ENCODE measurements at regions not wholly inside any gene's neighbourhood (a gene's known extent, or its start where the extent isn't known, plus 50 kb on each side); places are given as distances from the start of the nearest gene placed in this dataset.

DNA sequence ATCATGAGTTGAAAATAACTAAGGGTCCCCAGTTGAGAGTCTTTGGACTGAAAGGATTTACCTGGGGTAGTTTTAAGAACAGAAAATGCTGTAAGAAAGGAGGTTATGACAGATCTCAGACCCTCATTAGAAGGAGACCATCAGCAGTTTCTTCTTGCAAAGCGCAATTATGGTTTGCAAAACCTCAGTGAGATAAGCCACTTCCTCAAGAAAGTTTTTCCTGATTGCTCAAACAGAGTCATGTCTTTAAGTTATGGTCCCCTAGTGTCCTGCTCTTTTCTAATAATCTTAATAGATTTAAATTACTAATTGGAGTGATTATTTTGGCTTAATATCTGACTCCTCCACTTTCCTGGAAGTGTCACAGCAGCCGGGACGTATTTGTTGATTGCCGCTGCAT lies 293.2 kb upstream of the KLF4 start (continued):
- TF ChIP-seq, protein P1, sequence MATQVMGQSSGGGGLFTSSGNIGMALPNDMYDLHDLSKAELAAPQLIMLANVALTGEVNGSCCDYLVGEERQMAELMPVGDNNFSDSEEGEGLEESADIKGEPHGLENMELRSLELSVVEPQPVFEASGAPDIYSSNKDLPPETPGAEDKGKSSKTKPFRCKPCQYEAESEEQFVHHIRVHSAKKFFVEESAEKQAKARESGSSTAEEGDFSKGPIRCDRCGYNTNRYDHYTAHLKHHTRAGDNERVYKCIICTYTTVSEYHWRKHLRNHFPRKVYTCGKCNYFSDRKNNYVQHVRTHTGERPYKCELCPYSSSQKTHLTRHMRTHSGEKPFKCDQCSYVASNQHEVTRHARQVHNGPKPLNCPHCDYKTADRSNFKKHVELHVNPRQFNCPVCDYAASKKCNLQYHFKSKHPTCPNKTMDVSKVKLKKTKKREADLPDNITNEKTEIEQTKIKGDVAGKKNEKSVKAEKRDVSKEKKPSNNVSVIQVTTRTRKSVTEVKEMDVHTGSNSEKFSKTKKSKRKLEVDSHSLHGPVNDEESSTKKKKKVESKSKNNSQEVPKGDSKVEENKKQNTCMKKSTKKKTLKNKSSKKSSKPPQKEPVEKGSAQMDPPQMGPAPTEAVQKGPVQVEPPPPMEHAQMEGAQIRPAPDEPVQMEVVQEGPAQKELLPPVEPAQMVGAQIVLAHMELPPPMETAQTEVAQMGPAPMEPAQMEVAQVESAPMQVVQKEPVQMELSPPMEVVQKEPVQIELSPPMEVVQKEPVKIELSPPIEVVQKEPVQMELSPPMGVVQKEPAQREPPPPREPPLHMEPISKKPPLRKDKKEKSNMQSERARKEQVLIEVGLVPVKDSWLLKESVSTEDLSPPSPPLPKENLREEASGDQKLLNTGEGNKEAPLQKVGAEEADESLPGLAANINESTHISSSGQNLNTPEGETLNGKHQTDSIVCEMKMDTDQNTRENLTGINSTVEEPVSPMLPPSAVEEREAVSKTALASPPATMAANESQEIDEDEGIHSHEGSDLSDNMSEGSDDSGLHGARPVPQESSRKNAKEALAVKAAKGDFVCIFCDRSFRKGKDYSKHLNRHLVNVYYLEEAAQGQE (IDR thresholded peaks at IDR 0.05; ENCODE audit: unreplicated experiment) = no peak
- no peak for TF ChIP-seq JUNB (IDR thresholded peaks at IDR 0.05; ENCODE audit: unreplicated experiment)
- TF ChIP-seq CTCF (conservative IDR thresholded peaks at IDR 0.05; ENCODE audit: low read depth in 2 of 2) = no peak
- TF ChIP-seq NANOG (IDR thresholded peaks at IDR 0.05; ENCODE audit: borderline replicate concordance) = no peak
- no peak for TF ChIP-seq EZH2phosphoT487 (IDR thresholded peaks at IDR 0.05; ENCODE audit: unreplicated experiment)

DNA sequence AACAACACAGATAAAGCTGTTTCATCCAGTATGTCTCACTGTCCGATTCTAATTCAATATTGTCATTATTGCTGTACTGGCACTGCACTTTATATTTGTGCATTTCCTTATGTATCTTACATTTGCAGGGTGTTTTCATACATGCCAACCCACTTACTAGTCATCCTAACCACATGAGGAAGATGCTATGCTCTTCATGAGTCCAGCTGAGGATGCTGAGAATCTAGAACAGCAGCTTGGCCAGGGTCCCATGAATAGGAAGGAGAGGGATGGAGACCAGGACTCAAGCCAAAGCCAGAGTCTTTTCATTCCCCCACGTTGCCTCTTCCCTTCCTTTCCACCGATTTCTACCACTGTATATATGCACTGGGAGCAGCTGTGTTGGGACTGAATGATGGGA lies 292.8 kb upstream of the KLF4 start:
- Mint-ChIP-seq H3K9me3 (no peaks in the 10 kb centered on the region; the same call in 2 of the 3 replicates), H3K4me3 (no peak overlapping the region), H3K4me1 (peaks cover 3% of the 10 kb centered on the region; the same call in 2 of the 3 replicates), H3K27ac (no peak overlapping the region), H3K36me3 (ENCODE audit: low read depth) (no peaks in the 10 kb centered on the region), H3K27me3 (ENCODE audit: insufficient read depth, low read depth, poor library complexity) (peaks cover 4% of the 10 kb centered on the region)
- DNase-seq (ENCODE audit: low spot score) (no peak), ATAC-seq (no peak)
- H3F3A ChIP-seq (replicated peaks; ENCODE audit: low read depth) = no peaks in the 10 kb centered on the region
- no peak overlapping the region for H3K27ac ChIP-seq (ENCODE audit: low read depth)
- no peaks in the 10 kb centered on the region for H3K79me2 ChIP-seq (replicated peaks; ENCODE audit: insufficient read depth)
- H3K4me1 ChIP-seq (ENCODE audit: insufficient read depth) = peaks cover 9% of the 10 kb centered on the region; the same call in 1 of the 2 replicates
- H2AFZ ChIP-seq = peak overlapping the region; percentile 48; the same call in 1 of the 2 replicates
- no peaks in the 10 kb centered on the region for H3K36me3 ChIP-seq (ENCODE audit: insufficient read depth)
- no peak overlapping the region for H3K4me2 ChIP-seq
- no peaks in the 10 kb centered on the region for H4K20me1 ChIP-seq (replicated peaks; ENCODE audit: insufficient read depth)
- no peaks in the 10 kb centered on the region for H3K9me2 ChIP-seq (ENCODE audit: insufficient read depth)
- no peaks in the 10 kb centered on the region for H3K27me3 ChIP-seq (ENCODE audit: insufficient read depth)
- H3K4me3 ChIP-seq = no peak overlapping the region
- TF ChIP-seq ZNF331 (CRISPR knock-in tag; IDR thresholded peaks at IDR 0.05; ENCODE audit: low read depth) = no peak
- TF ChIP-seq, protein P1 (IDR thresholded peaks at IDR 0.05; ENCODE audit: unreplicated experiment) = no peak
- no peak for TF ChIP-seq JUNB (IDR thresholded peaks at IDR 0.05; ENCODE audit: unreplicated experiment)
- no peak for TF ChIP-seq EZH2phosphoT487 (IDR thresholded peaks at IDR 0.05; ENCODE audit: unreplicated experiment)
- no peak for TF ChIP-seq CTCF (conservative IDR thresholded peaks at IDR 0.05; ENCODE audit: low read depth in 2 of 2)
- no peak for TF ChIP-seq ZNF114 (CRISPR knock-in tag; IDR thresholded peaks at IDR 0.05)
- TF ChIP-seq NANOG (IDR thresholded peaks at IDR 0.05; ENCODE audit: borderline replicate concordance) = no peak
- TF ChIP-seq, protein P2, sequence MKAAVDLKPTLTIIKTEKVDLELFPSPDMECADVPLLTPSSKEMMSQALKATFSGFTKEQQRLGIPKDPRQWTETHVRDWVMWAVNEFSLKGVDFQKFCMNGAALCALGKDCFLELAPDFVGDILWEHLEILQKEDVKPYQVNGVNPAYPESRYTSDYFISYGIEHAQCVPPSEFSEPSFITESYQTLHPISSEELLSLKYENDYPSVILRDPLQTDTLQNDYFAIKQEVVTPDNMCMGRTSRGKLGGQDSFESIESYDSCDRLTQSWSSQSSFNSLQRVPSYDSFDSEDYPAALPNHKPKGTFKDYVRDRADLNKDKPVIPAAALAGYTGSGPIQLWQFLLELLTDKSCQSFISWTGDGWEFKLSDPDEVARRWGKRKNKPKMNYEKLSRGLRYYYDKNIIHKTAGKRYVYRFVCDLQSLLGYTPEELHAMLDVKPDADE (IDR thresholded peaks at IDR 0.05) = no peak

All from GM23338 (cell line).